PC-9 (cell line): ENCODE measurements at regions not wholly inside any gene's neighbourhood (a gene's known extent, or its start where the extent isn't known, plus 50 kb on each side); places are given as distances from the start of the nearest gene placed in this dataset.
"Not testable (repeated sequence)": the region's sequence is repeated elsewhere in the genome, so short reads cannot be mapped to it uniquely, and the experiment has no call there.

Experiments used
- BruUV-seq: library from RNA; stranded (reverse); fragments of 400-500 nt; replicated peaks from 2 replicates; lab custom pipeline; 2021; lab: Mats Ljungman, UMichigan
- CTCF ChIA-PET: fragments of 300-600 bp; sonication (Branson Sonifier 250); formaldehyde crosslinking; loops from one replicate; lab custom pipeline; 2022; ENCODE audit warnings: antibody characterized with exemption; lab: Charles Lee
- POLR2A ChIA-PET: fragments of 300-600 bp; sonication (Branson Sonifier 250); formaldehyde crosslinking; loops from one replicate; lab custom pipeline; 2022; ENCODE audit warnings: antibody characterized with exemption; ENCODE audit not compliant: unreplicated experiment; lab: Charles Lee
- DNase-seq, 2 experiments: peaks; one replicate each; pipeline versions ENCODE4 v3.0.0 to v3.0.0-alpha.2; 2015 to 2022; ENCODE audit warnings: mixed read lengths in 1 of 2
- H2AFZ ChIP-seq: fragments of 200-600 bp; sonication (generic); 2 replicates; pipeline ENCODE4 v1.8.1; 2017; ENCODE audit warnings: antibody characterized with exemption
- H3F3A ChIP-seq: fragments of 200-600 bp; sonication (generic); 2 replicates; pipeline ENCODE4 v1.8.1; 2017; ENCODE audit warnings: antibody characterized with exemption, mild to moderate bottlenecking, low read depth; ENCODE audit not compliant: insufficient read depth
- H3K27ac ChIP-seq: fragments of 200-600 bp; sonication (generic); 2 replicates; pipeline ENCODE4 v1.6.1; 2016; ENCODE audit warnings: mixed run types
- H3K27me3 ChIP-seq: fragments of 200-600 bp; sonication (generic); 2 replicates; pipeline ENCODE4 v1.6.1; 2016; ENCODE audit warnings: low read depth, mixed run types; ENCODE audit not compliant: insufficient read depth
- H3K36me3 ChIP-seq: fragments of 200-600 bp; sonication (generic); 2 replicates; pipeline ENCODE4 v1.6.1; 2016; ENCODE audit warnings: low read depth, mixed run types
- H3K4me1 ChIP-seq: fragments of 200-600 bp; sonication (generic); replicated peaks from 2 replicates; pipeline ENCODE4 v1.6.1; 2016; ENCODE audit warnings: mixed run types; ENCODE audit not compliant: insufficient read depth
- H3K4me2 ChIP-seq: fragments of 200-600 bp; sonication (generic); 2 replicates; pipeline ENCODE4 v1.6.1; 2017; ENCODE audit warnings: mixed run types
- H3K4me3 ChIP-seq: fragments of 200-600 bp; sonication (generic); 2 replicates; pipeline ENCODE4 v1.6.1; 2016; ENCODE audit warnings: mixed run types
- H3K79me2 ChIP-seq: fragments of 200-600 bp; sonication (generic); 2 replicates; pipeline ENCODE4 v1.6.1; 2017; ENCODE audit warnings: low read depth, mixed run types
- H3K9me2 ChIP-seq: fragments of 200-600 bp; sonication (generic); 2 replicates; pipeline ENCODE4 v1.8.1; 2017; ENCODE audit warnings: mild to moderate bottlenecking; ENCODE audit not compliant: insufficient read depth
- H3K9me3 ChIP-seq: fragments of 200-600 bp; sonication (generic); 2 replicates; pipeline ENCODE4 v1.8.1; 2016; ENCODE audit warnings: low read depth; ENCODE audit not compliant: insufficient read depth
- H4K20me1 ChIP-seq: fragments of 200-600 bp; sonication (generic); 2 replicates; pipeline ENCODE4 v1.8.1; 2017; ENCODE audit not compliant: insufficient read depth
- CTCF ChIP-seq: fragments of 200-600 bp; sonication (generic); conservative IDR thresholded peaks from 2 replicates; pipeline ENCODE4 v1.6.1; 2017; ENCODE audit warnings: mixed run types, antibody characterized with exemption, mild to moderate bottlenecking, moderate library complexity
- EZH2 ChIP-seq: fragments of 200-600 bp; sonication (generic); IDR thresholded peaks from 2 replicates; pipeline ENCODE4 v1.8.0; 2017; ENCODE audit warnings: antibody characterized with exemption, low read depth
- intact Hi-C: fragments of 100-400 bp; cut with micrococcal nuclease; formaldehyde crosslinking; loops from one replicate; pipeline ENCODE4 v1.10.0; 2022; ENCODE audit not compliant: unreplicated experiment

- no peak for DNase-seq
- H3K27me3 ChIP-seq, result no peaks in the 10 kb centered on the region
- no TSS peak for BruUV-seq
- no peaks in the 10 kb centered on the region for H3K9me2 ChIP-seq
- no peaks in the 10 kb centered on the region for H3K9me3 ChIP-seq
- H2AFZ ChIP-seq, result no peak overlapping the region
- ChIA-PET CTCF (no interaction called here), POLR2A (no interaction called here)
- H3K79me2 ChIP-seq, result no peaks in the 10 kb centered on the region
- no peak overlapping the region for H3K27ac ChIP-seq
- intact Hi-C loops, result no loop called here
- no peaks in the 10 kb centered on the region for H3K36me3 ChIP-seq
- no peaks in the 10 kb centered on the region for H3K4me1 ChIP-seq
- no peaks in the 10 kb centered on the region for H3F3A ChIP-seq
- no peaks in the 10 kb centered on the region for H4K20me1 ChIP-seq
- no peak overlapping the region for H3K4me2 ChIP-seq
- H3K4me3 ChIP-seq, result no peak overlapping the region
- TF ChIP-seq CTCF (no peak), EZH2 (no peak)
Observed at GRCh38 chr2:22970991-22971390, 414.0 kb upstream of the KLHL29 start.

- H3K4me3 ChIP-seq, result no peak overlapping the region
- H3K27ac ChIP-seq, result no peak overlapping the region
- TF ChIP-seq CTCF (no peak), EZH2 (no peak)
- no peaks in the 10 kb centered on the region for H3K79me2 ChIP-seq
- no peaks in the 10 kb centered on the region for H3K36me3 ChIP-seq
- no peaks in the 10 kb centered on the region for H3K9me2 ChIP-seq
- no peaks in the 10 kb centered on the region for H3F3A ChIP-seq
- H3K27me3 ChIP-seq, result no peaks in the 10 kb centered on the region
- no peak overlapping the region for H2AFZ ChIP-seq
- no peaks in the 10 kb centered on the region for H3K9me3 ChIP-seq
- no peaks in the 10 kb centered on the region for H3K4me1 ChIP-seq
- intact Hi-C loops, result no loop called here
- H3K4me2 ChIP-seq, result no peak overlapping the region
- DNase-seq, result no peak
- no peaks in the 10 kb centered on the region for H4K20me1 ChIP-seq
- CTCF ChIA-PET, result no interaction called here
- BruUV-seq, result no TSS peak
- POLR2A ChIA-PET, result no interaction called here
Observed at GRCh38 chr2:22981785-22982184, 403.2 kb upstream of the KLHL29 start.

- H3K27me3 ChIP-seq, DNase-seq, H3K9me2 ChIP-seq, H3K36me3 ChIP-seq, intact Hi-C loops, H3K4me3 ChIP-seq, BruUV-seq, H3K27ac ChIP-seq, CTCF ChIA-PET, POLR2A ChIA-PET, H4K20me1 ChIP-seq, H3K4me1 ChIP-seq, H3K79me2 ChIP-seq, H3F3A ChIP-seq, H3K9me3 ChIP-seq, H3K4me2 ChIP-seq, H2AFZ ChIP-seq: not testable (repeated sequence)
Observed at GRCh38 chr2:22984152-22984551, 400.8 kb upstream of the KLHL29 start.

- Histone ChIP-seq H2AFZ (no peak overlapping the region), H4K20me1 (no peaks in the 10 kb centered on the region), H3K4me1 (no peaks in the 10 kb centered on the region), H3K9me2 (no peaks in the 10 kb centered on the region), H3K36me3 (no peaks in the 10 kb centered on the region), H3K9me3 (no peaks in the 10 kb centered on the region), H3K27me3 (no peaks in the 10 kb centered on the region), H3K4me2 (no peak overlapping the region), H3K79me2 (no peaks in the 10 kb centered on the region), H3K27ac (no peak overlapping the region), H3K4me3 (no peak overlapping the region), H3F3A (no peaks in the 10 kb centered on the region)
- TF ChIP-seq CTCF, result no peak
- TF ChIP-seq EZH2, result no peak
- no peak for DNase-seq
- intact Hi-C loops, result no loop called here
- ChIA-PET CTCF (no interaction called here), POLR2A (no interaction called here)
- no TSS peak for BruUV-seq
Observed at GRCh38 chr2:22990246-22990645, 394.7 kb upstream of the KLHL29 start.
